IPS-20b (cell line): ENCODE measurements at regions not wholly inside any gene's neighbourhood (a gene's known extent, or its start where the extent isn't known, plus 50 kb on each side); places are given as distances from the start of the nearest gene placed in this dataset.

Source experiments
- H3K27ac ChIP-seq: one replicate; pipeline ENCODE4 v1.5.1; 2013; ENCODE audit warnings: low read length
- H3K27me3 ChIP-seq: 2 replicates; pipeline ENCODE4 v1.6.1; 2013; ENCODE audit warnings: mild to moderate bottlenecking, low read length, inconsistent platforms; ENCODE audit not compliant: insufficient read depth
- H3K36me3 ChIP-seq: 2 replicates; pipeline ENCODE4 v1.6.1; 2013; ENCODE audit warnings: low read depth, mild to moderate bottlenecking, inconsistent platforms, low read length, moderate library complexity; ENCODE audit not compliant: insufficient read depth
- H3K4me1 ChIP-seq: 2 replicates; pipeline ENCODE4 v1.6.1; 2013; ENCODE audit warnings: mild to moderate bottlenecking, control low read depth, inconsistent platforms, low read length, moderate library complexity; ENCODE audit not compliant: insufficient read depth
- H3K4me3 ChIP-seq: 2 replicates; pipeline ENCODE4 v1.5.1; 2013; ENCODE audit warnings: mild to moderate bottlenecking, low read length, inconsistent platforms
- H3K9ac ChIP-seq: 2 replicates; pipeline ENCODE4 v1.6.1; 2013; ENCODE audit warnings: low read depth, mild to moderate bottlenecking, inconsistent platforms, low read length, moderate library complexity
- H3K9me3 ChIP-seq: 2 replicates; pipeline ENCODE4 v1.6.1; 2013; ENCODE audit warnings: mild to moderate bottlenecking, low read depth, low read length, inconsistent platforms; ENCODE audit not compliant: insufficient read depth

DNA sequence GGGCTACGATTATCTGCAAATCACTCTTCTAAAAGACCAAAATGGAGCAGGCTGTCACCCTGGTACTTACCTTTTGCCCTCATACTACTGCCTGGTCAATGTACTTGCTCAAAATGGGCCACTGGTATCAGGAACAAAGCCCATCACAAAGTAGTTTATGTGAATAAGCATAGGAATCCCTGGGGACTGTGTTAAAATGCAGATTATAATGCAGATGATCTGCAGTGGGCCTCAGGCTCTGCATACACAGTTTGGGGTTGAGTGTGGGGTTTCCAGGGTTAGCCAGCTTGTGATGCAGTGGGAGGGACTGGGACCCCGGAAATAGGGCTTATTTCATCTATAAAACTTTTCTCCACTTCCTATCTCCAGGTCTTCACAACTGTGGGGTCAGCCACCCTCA, 173.1 kb downstream of the HSD17B3 start:
- H3K9me3 ChIP-seq: no peaks in the 10 kb centered on the region
- peak overlapping the region; percentile 3; the same call in 1 of the 2 replicates for H3K4me3 ChIP-seq
- no peaks in the 10 kb centered on the region for H3K36me3 ChIP-seq
- H3K9ac ChIP-seq: 0 out of 2 replicates have a peak overlapping the region, but pooled peaks have one; percentile 3
- no peak overlapping the region for H3K27ac ChIP-seq
- peaks cover 19% of the 10 kb centered on the region for H3K27me3 ChIP-seq
- H3K4me1 ChIP-seq: peaks cover 24% of the 10 kb centered on the region

DNA sequence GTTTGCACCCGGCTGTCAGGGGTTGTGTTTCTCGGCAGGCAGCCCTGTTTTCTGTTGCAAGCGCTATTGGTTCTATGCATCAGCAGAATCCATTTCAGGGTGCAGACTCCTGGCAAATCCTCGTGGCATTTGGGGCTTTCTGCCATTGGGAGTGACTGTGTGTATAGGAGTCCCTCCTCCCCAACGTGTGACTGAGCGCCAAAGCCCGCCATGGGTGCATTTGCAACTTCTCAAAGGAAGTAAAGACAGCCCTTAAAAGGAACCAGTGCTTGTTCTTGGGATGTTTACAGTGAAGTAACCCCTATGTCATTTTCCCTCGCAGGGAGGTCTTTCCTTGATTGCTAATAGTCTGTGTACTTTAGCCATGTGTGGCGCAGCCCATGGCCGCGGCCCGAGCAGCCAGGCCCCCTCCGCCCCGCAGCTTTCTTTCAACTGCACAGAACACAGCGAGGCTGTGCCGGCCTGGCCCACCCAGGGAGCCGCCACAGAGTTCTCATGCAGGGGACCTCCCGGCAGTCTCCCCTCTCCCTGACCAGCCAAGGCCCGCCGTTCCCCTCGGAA, 175.6 kb downstream of the HSD17B3 start:
- H3K9ac ChIP-seq: no peak overlapping the region
- peaks cover 24% of the 10 kb centered on the region for H3K4me1 ChIP-seq
- peaks cover 19% of the 10 kb centered on the region for H3K27me3 ChIP-seq
- H3K36me3 ChIP-seq: no peaks in the 10 kb centered on the region
- H3K9me3 ChIP-seq: no peaks in the 10 kb centered on the region
- H3K27ac ChIP-seq: no peak overlapping the region
- no peak overlapping the region for H3K4me3 ChIP-seq

DNA sequence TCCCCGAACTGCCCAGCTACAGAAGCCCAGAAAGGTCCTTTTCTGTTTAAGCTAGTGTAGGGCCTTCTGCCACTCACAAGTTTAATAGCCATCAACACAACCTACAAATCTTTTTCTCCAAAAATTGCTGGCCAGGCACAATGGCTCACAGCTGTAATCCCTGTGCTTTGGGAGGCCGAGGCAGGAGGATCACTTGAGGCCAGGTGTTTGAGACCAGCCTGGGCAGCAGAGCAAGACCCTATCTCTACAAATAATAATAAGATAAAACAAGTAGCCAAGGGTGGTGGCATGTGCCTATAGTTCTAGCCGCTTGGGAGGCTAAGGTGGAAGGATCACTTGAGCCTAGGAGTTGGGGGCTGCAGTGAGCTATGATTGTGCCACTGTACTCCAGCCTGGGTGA, 176.4 kb downstream of the HSD17B3 start:
- Histone ChIP-seq H3K9me3 (no peaks in the 10 kb centered on the region), H3K9ac (no peak overlapping the region), H3K27ac (no peak overlapping the region), H3K27me3 (peaks cover 12% of the 10 kb centered on the region; the same call in 1 of the 2 replicates), H3K4me3 (no peak overlapping the region), H3K4me1 (peaks cover 23% of the 10 kb centered on the region), H3K36me3 (no peaks in the 10 kb centered on the region)

DNA sequence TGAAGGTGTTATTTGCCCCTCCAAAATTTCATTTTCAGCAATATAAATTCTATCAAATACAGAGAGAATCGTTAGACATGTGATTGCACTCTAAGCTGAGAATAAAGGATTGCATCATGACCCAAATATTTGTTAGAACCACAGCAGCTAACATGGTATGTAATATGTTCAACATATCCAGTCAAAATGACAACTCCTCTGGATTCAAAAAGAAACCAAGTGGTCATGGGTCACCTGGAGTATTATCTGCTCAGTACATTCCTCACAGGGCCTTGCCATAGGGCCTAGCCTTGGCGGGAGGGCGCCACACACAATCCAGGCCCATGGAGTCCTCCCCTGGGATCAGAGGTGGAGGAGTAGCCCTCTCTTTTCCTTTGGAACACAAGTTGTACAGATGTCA, 179.2 kb downstream of the HSD17B3 start:
- H3K36me3 ChIP-seq: no peaks in the 10 kb centered on the region; the same call in 1 of the 2 replicates
- H3K27me3 ChIP-seq: peaks cover 8% of the 10 kb centered on the region; the same call in 1 of the 2 replicates
- no peaks in the 10 kb centered on the region; the same call in 1 of the 2 replicates for H3K4me1 ChIP-seq
- H3K9me3 ChIP-seq: peaks cover 13% of the 10 kb centered on the region
- no peak overlapping the region for H3K9ac ChIP-seq
- H3K27ac ChIP-seq: no peak overlapping the region
- H3K4me3 ChIP-seq: no peak overlapping the region

DNA sequence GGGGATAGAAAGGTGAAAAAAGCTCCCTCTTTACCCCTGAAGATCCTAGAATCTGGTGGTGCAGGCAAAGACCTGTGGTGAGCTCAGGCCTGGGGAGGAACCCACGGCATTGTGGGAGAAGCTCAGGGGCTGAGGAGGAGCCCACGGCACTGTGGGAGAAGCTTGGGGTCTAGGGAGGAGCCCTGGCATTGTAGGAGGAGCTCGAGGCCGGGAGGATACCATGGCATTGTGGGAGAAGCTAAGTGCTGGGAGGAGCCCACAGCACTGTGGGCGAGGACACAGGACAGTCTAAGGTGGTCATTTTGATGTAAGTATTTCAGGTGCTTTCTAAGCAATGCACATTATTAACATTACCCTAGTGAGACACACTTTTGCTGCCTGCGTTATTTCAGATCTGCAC, 179.7 kb downstream of the HSD17B3 start:
- H3K9ac ChIP-seq: no peak overlapping the region
- no peaks in the 10 kb centered on the region; the same call in 1 of the 2 replicates for H3K4me1 ChIP-seq
- H3K9me3 ChIP-seq: peaks cover 13% of the 10 kb centered on the region
- H3K36me3 ChIP-seq: no peaks in the 10 kb centered on the region; the same call in 1 of the 2 replicates
- peaks cover 5% of the 10 kb centered on the region; the same call in 1 of the 2 replicates for H3K27me3 ChIP-seq
- no peak overlapping the region for H3K27ac ChIP-seq
- H3K4me3 ChIP-seq: no peak overlapping the region

DNA sequence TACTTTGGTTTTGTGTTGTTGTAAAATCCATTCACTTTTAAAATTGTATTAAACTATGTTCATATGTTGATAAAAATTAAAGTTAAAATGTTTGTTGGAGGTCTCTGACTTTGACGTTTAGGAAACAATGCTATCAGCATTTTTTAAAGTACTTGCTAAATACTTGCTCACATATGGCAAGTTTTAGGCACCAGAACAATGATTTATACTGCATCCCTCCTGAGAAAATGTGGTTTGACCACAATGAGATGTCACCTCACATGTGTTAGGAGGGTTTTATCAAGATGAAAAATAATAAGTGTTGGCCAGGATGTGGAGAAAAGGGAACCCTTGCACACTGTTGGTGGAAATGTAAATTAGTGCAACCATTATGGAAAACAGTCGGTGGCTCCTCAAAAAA, 180.8 kb downstream of the HSD17B3 start:
- H3K4me1 ChIP-seq: no peaks in the 10 kb centered on the region; the same call in 1 of the 2 replicates
- no peaks in the 10 kb centered on the region; the same call in 1 of the 2 replicates for H3K36me3 ChIP-seq
- no peak overlapping the region for H3K27ac ChIP-seq
- H3K9ac ChIP-seq: no peak overlapping the region
- H3K4me3 ChIP-seq: no peak overlapping the region
- no peaks in the 10 kb centered on the region; the same call in 1 of the 2 replicates for H3K27me3 ChIP-seq
- H3K9me3 ChIP-seq: peaks cover 13% of the 10 kb centered on the region

DNA sequence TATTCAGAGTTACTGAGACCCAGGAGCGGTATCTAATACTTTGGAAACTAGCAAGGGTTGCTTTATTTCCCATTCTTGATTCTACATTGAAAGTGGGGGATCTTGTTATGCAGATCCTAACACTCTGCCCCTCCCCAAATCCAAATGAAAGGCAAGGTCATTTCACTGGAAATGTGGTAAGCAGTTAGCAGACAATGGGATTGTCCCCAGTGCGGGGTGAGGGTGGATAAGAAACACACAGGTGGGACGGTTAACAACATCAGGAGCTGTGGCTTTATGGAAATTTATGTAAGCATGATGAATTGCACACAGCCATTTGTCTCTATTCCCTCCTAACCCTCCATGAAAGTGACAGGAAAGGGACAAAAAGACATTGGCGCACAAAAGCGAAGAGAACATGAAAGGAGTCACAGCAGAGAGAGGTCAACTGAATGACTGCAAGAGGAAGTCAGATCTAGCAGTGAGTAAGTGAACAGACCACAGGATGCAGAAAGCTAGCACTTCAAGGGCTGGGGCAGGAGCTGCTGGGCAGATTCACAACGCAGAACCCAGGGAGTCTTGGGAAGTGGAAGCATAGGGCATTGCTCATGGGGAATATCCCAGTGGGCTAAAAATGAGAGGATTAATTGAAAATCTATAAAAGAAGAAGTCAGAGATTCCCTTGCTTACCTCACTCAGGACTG, 184.4 kb downstream of the HSD17B3 start:
- no peak overlapping the region for H3K27ac ChIP-seq
- H3K36me3 ChIP-seq: no peaks in the 10 kb centered on the region; the same call in 1 of the 2 replicates
- H3K4me3 ChIP-seq: no peak overlapping the region
- H3K4me1 ChIP-seq: no peaks in the 10 kb centered on the region
- no peaks in the 10 kb centered on the region for H3K27me3 ChIP-seq
- peaks cover 13% of the 10 kb centered on the region for H3K9me3 ChIP-seq
- no peak overlapping the region for H3K9ac ChIP-seq

DNA sequence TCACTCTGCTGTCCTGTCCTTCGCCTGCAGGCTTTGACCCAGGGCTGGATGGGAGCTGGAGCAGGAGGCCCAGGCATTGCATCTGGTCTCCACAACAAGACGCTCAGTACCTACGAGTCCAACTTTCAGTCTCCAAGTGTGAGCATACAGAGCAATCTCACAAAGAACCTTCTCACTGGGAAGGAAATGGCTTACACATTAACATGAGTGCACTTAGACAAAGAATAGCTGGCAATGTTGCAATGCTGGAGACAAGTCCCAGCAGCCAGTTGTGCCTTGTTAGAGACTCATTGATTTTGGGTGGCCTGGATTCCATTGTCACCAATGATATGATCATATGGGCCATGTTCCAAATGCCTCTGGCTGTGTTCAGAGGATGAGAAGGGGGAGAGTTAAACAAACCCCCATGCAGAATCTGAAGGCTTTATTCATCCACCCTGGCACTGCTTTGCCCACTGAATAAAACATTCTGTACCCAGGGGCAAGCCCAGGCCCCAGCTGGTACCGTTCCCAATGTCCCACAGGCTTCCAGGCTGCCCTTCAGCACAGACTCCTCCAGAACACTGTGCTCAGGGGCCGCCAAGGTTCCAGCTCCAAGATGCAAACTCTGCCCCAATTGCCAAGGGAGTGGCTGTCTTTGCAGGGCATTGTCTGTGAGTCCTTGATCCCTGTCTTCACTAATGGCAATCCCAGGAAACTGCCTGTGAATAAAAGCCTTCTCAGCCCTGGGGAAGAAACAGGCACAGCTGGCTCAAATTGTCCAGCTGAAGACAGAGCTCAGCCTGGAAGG, 185.5 kb downstream of the HSD17B3 start:
- H3K9ac ChIP-seq: no peak overlapping the region
- H3K27me3 ChIP-seq: no peaks in the 10 kb centered on the region; the same call in 1 of the 2 replicates
- no peaks in the 10 kb centered on the region for H3K4me1 ChIP-seq
- H3K4me3 ChIP-seq: no peak overlapping the region
- H3K9me3 ChIP-seq: peaks cover 13% of the 10 kb centered on the region
- no peaks in the 10 kb centered on the region; the same call in 1 of the 2 replicates for H3K36me3 ChIP-seq
- H3K27ac ChIP-seq: no peak overlapping the region

DNA sequence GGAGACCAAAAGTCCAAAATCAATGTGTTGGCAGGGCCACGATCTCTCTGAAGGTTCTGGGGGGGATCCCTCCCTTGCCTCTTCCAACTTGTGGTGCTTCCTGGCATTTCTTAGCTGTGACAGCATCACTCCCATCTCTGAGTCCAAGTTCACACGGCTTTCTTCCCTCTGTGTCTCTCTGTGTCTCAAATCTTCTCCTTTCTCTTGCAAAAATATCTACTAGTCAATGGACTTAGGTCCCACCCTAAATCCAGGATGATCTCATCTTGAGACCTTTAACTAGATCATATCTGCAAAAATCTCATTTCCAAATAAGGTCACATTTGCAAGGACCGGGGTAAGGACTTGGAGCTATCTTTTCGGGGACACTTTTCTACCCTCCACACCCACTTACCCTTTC, 186.1 kb downstream of the HSD17B3 start:
- H3K9me3 ChIP-seq: peaks cover 13% of the 10 kb centered on the region
- H3K36me3 ChIP-seq: no peaks in the 10 kb centered on the region; the same call in 1 of the 2 replicates
- H3K27ac ChIP-seq: no peak overlapping the region
- no peaks in the 10 kb centered on the region; the same call in 1 of the 2 replicates for H3K27me3 ChIP-seq
- no peak overlapping the region for H3K9ac ChIP-seq
- no peaks in the 10 kb centered on the region for H3K4me1 ChIP-seq
- H3K4me3 ChIP-seq: no peak overlapping the region

DNA sequence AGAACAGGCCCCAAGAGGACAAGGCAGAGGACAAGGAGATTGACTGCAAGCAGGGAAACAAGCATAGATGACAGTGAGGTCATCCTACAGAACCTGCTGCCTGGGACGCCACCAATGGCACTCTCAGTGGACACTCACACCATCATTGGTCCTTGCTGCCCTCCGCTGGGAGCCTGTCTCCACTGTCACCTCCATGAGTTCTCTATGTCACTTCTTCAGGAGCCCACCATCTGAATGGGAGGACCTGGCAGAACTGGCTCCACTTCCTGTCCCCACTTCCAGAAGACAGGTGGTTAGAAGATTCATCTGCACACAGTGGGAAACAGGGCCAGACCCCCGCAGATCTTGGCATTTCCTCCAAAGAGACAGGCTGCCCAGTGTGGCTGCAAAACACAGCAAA, 188.9 kb downstream of the HSD17B3 start:
- H3K36me3 ChIP-seq: no peaks in the 10 kb centered on the region
- peaks cover 4% of the 10 kb centered on the region; the same call in 1 of the 2 replicates for H3K27me3 ChIP-seq
- no peak overlapping the region for H3K9ac ChIP-seq

DNA sequence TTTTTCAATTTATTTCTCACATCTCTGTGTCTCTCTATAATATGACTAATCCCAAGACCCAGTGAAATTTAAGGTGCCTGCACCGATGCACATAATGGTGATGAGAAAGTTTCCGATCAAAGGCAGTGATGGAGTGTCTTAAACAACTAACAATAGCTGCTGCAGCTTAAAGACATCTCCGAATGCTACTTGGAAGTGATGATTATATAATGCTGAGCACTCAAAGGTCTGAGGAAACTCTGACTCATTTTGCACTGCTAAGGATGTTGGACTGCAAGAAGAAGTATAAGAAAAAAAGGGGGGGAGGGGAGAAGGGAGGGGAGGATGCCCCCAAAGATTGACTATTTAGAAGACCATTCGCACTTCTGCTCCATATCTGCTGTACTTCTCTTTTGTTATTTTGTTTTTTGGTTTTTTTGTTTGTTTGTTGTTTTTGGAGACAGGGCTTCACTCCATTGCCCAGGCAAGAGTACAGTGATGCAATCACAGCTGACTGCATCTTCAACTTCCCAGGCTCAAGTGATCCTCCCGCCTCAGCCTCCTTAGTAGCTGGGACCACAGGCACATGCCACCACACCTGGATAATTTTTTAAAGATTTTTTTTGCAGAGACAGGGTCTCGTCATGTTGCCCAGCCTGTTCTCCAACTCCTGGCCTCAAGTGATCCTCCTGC, 192.2 kb downstream of the HSD17B3 start:
- Histone ChIP-seq H3K4me1 (no peaks in the 10 kb centered on the region), H3K27ac (no peak overlapping the region), H3K4me3 (no peak overlapping the region), H3K9me3 (no peaks in the 10 kb centered on the region), H3K36me3 (no peaks in the 10 kb centered on the region), H3K9ac (no peak overlapping the region), H3K27me3 (peaks cover 4% of the 10 kb centered on the region; the same call in 1 of the 2 replicates)

More for the DNA sequence above, 188.9 kb downstream of the HSD17B3 start:
- Histone ChIP-seq H3K4me1 (no peaks in the 10 kb centered on the region), H3K27ac (no peak overlapping the region), H3K9me3 (no peaks in the 10 kb centered on the region), H3K4me3 (no peak overlapping the region)
